Erythroblast (primary cell): ENCODE measurements at regions not wholly inside any gene's neighbourhood (a gene's known extent, or its start where the extent isn't known, plus 50 kb on each side); places are given as distances from the start of the nearest gene placed in this dataset.

Experiments used
- GATA1 ChIP-seq: IDR thresholded peaks from 2 replicates; pipeline ENCODE4 v1.6.1; 2011; ENCODE audit warnings: low read depth, mild to moderate bottlenecking, control low read depth, low read length, moderate library complexity
- POLR2A ChIP-seq: IDR thresholded peaks from 2 replicates; pipeline ENCODE4 v1.6.1; 2011; ENCODE audit warnings: mild to moderate bottlenecking, low read length

DNA sequence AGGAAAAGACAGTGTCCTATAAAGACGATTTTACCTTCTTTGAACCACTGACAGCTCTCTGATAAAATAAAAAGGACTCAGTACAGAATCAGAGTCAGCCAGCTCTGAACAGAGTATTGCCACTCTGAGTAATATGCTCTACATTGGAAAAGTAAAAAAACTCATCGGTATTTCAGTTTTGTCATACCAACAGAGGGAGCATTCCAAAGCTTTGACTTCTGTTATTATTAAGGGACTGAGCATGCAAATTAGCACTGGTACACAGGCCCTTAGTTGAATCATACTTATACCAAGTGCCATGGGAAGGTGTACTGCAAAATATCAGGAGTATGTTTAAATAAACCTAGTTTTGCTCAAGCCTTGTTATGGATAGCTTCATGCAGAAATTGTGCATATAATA is 509.0 kb upstream of the KIF2B start:
- TF ChIP-seq POLR2A = no peak
- no peak for TF ChIP-seq GATA1
